HL-60 (cell line): ENCODE measurements at regions not wholly inside any gene's neighbourhood (a gene's known extent, or its start where the extent isn't known, plus 50 kb on each side); places are given as distances from the start of the nearest gene placed in this dataset.

ENCODE experiments used
- CTCF ChIP-seq: IDR thresholded peaks from one replicate; pipeline ENCODE4 v1.5.1; 2011; ENCODE audit warnings: low read length, control low read depth, inconsistent platforms; ENCODE audit not compliant: insufficient read depth
- GABPA ChIP-seq: IDR thresholded peaks from 2 replicates; pipeline ENCODE4 v1.6.1; 2012; ENCODE audit warnings: low read depth
- SPI1 ChIP-seq: IDR thresholded peaks from 2 replicates; pipeline ENCODE4 v1.6.1; 2012; ENCODE audit warnings: low read depth, mild to moderate bottlenecking, borderline replicate concordance

- no peak for TF ChIP-seq CTCF
- no peak for TF ChIP-seq GABPA
- no peak for TF ChIP-seq SPI1
Observed at GRCh38 chr1:91098299-91098906, 76.6 kb upstream of the ZNF644 start.
